K562 (cell line): ENCODE measurements at regions not wholly inside any gene's neighbourhood (a gene's known extent, or its start where the extent isn't known, plus 50 kb on each side); places are given as distances from the start of the nearest gene placed in this dataset.
A peak's percentile ranks its signal among the peaks of the same experiment; 100 is the strongest.

Experiments
- CHD7 ChIP-seq: fragments of 200-600 bp; sonication (generic); IDR thresholded peaks from one replicate; pipeline ENCODE4 v1.6.1; 2012; ENCODE audit warnings: mild to moderate bottlenecking, low read depth, low read length, inconsistent platforms
- GTF2E2 ChIP-seq: fragments of 200-800 bp; sonication (Bioruptor generic); IDR thresholded peaks from 2 replicates; pipeline ENCODE4 v1.6.1; 2016; ENCODE audit warnings: missing genetic modification characterization, missing compliant biosample characterization
- KHSRP ChIP-seq: fragments of 450-650 bp; IDR thresholded peaks from 2 replicates; pipeline ENCODE4 v1.6.1; 2017
- NCOR1 ChIP-seq: fragments of 450-650 bp; IDR thresholded peaks from 2 replicates; pipeline ENCODE4 v1.6.1; 2016; ENCODE audit warnings: mild to moderate bottlenecking, moderate library complexity
- RNF2 ChIP-seq: sonication (generic); IDR thresholded peaks from 2 replicates; pipeline ENCODE4 v1.6.1; 2016
- ZFP1 ChIP-seq: fragments of 450-650 bp; formaldehyde crosslinking; IDR thresholded peaks from 2 replicates; pipeline ENCODE4 v1.4.0; 2020; ENCODE audit warnings: mild to moderate bottlenecking, mixed read lengths
- ZFP36 ChIP-seq: fragments of 150-350 bp; IDR thresholded peaks from 2 replicates; pipeline ENCODE4 v1.6.1; 2018; ENCODE audit warnings: low read length, low read depth; ENCODE audit not compliant: partially characterized antibody
- ZNF316 ChIP-seq: fragments of 450-650 bp; IDR thresholded peaks from 2 replicates; pipeline ENCODE4 v1.6.1; 2016

DNA sequence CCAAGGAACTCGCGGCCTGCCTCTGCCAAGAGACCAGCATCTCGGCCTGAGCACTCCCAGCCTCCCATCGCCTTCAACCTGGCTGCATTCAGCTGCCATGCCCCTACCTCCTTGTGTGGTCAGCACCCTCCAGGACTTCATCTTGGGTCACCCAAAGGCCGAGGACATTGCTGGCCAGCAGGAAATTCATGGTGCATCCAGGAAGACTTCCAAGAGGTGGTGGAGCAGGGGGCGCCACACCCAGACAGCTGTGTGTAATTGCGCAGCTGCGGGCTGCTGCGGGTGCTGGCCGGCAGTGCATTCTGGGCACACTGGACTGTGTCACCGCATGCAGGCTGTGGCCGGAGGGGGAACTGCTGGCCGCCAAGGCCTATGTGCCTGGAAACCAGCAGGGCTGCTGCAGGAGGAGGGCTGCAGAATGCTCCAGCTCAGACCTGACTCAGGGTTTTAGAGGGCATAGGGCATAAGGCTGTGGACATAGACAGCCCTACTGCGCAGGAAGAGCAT, 164.3 kb upstream of the TUBA3C start (continued):
- TF ChIP-seq ZNF316 (no peak), ZFP1 (CRISPR knock-in tag) (no peak), NCOR1 (no peak), GTF2E2 (tag) (no peak), ZFP36 (peak; percentile 67), CHD7 (no peak), RNF2 (no peak), KHSRP (no peak)
